NCI-H2227 (cell line): ENCODE measurements at regions not wholly inside any gene's neighbourhood (a gene's known extent, or its start where the extent isn't known, plus 50 kb on each side); places are given as distances from the start of the nearest gene placed in this dataset.
"Not testable (repeated sequence)": the region's sequence is repeated elsewhere in the genome, so short reads cannot be mapped to it uniquely, and the experiment has no call there.

Experiments
- DNase-seq: peaks from one replicate; lab custom pipeline; 2025; ENCODE audit not compliant: unreplicated experiment; lab: John Stamatoyannopoulos, UW

GRCh38 chr2:12605366-12605765 is 111.4 kb upstream of the TRIB2 start:
- DNase-seq: no peak

- no peak for DNase-seq
Observed at GRCh38 chr2:12605936-12606335, 110.8 kb upstream of the TRIB2 start.

- no peak for DNase-seq
Observed at GRCh38 chr2:12606472-12607000, 110.2 kb upstream of the TRIB2 start.

- no peak for DNase-seq
Observed at GRCh38 chr2:12607971-12608370, 108.8 kb upstream of the TRIB2 start.

- DNase-seq: no peak
Observed at GRCh38 chr2:12610314-12610713, 106.4 kb upstream of the TRIB2 start.

- no peak for DNase-seq
Observed at GRCh38 chr2:12612168-12612567, 104.6 kb upstream of the TRIB2 start.

- DNase-seq: no peak
Observed at GRCh38 chr2:12612671-12613070, 104.1 kb upstream of the TRIB2 start.

GRCh38 chr2:12613137-12613835 is 103.5 kb upstream of the TRIB2 start:
- DNase-seq: no peak

- no peak for DNase-seq
Observed at GRCh38 chr2:12615509-12615908, 101.2 kb upstream of the TRIB2 start.

GRCh38 chr2:12616456-12617156 is 100.1 kb upstream of the TRIB2 start:
- DNase-seq: no peak

GRCh38 chr2:12617366-12617765 is 99.4 kb upstream of the TRIB2 start:
- DNase-seq: peak; percentile 50

- no peak for DNase-seq
Observed at GRCh38 chr2:12617853-12618252, 98.9 kb upstream of the TRIB2 start.

GRCh38 chr2:12618576-12618975 is 98.2 kb upstream of the TRIB2 start:
- DNase-seq: no peak

GRCh38 chr2:12619975-12620374 is 96.8 kb upstream of the TRIB2 start:
- DNase-seq: no peak

GRCh38 chr2:12620759-12621158 is 96.0 kb upstream of the TRIB2 start:
- no peak for DNase-seq

GRCh38 chr2:12623051-12623450 is 93.7 kb upstream of the TRIB2 start:
- DNase-seq: no peak

- no peak for DNase-seq
Observed at GRCh38 chr2:12624384-12624783, 92.4 kb upstream of the TRIB2 start.

- peak; percentile 31 for DNase-seq
Observed at GRCh38 chr2:12624905-12625598, 91.7 kb upstream of the TRIB2 start.

- DNase-seq: not testable (repeated sequence)
Observed at GRCh38 chr2:12628541-12628940, 88.2 kb upstream of the TRIB2 start.

- peak; percentile 64 for DNase-seq
Observed at GRCh38 chr2:12636837-12637581, 79.7 kb upstream of the TRIB2 start.

- DNase-seq: no peak
Observed at GRCh38 chr2:12637754-12638153, 79.0 kb upstream of the TRIB2 start.
